Gastroesophageal sphincter (tissue), 3 donors: ENCODE measurements at regions not wholly inside any gene's neighbourhood (a gene's known extent, or its start where the extent isn't known, plus 50 kb on each side); places are given as distances from the start of the nearest gene placed in this dataset.

ENCODE experiments used
- EP300 ChIP-seq: sonication (generic); formaldehyde crosslinking; IDR thresholded peaks from one replicate; pipeline ENCODE4 v1.6.1; 2017; ENCODE audit warnings: antibody characterized with exemption, mild to moderate bottlenecking
- POLR2A ChIP-seq, 2 donors: fragments of 450-650 bp; IDR thresholded peaks; one replicate each; pipeline ENCODE4 v1.6.1; 2017; ENCODE audit warnings: antibody characterized with exemption in 2 of 2, mild to moderate bottlenecking in 2 of 2, moderate library complexity in 1 of 2
- TF ChIP-seq, protein P1 (sequence below), 4 experiments: fragments of 200-600 bp in 2 of 4; fragments of 450-650 bp in 2 of 4; sonication (generic) in 1 of 4; IDR thresholded peaks; one replicate each; pipeline ENCODE4 v1.5.1; 2017 to 2019; ENCODE audit warnings: antibody characterized with exemption in 4 of 4, mild to moderate bottlenecking in 2 of 4, moderate library complexity in 2 of 4

DNA sequence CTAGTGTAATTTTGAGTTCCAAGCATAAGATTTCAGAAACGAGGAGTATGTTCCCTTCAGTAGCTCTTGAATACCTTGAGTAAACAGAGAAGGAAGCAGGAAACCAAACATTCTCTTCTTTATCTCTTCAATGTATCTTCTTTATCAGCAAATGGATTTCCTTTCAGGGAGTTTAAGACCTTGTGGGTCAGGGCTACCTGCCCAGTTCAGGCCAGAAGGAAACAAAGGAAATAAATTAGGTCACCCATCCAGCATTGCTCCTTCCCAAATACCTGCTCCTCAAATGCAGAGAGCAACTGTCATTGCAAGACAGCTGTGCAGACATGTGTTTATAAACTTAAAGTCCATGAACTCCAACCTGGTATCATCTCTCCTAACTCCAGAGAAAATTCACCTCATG, 130.1 kb upstream of the SOD1 start:
- TF ChIP-seq, protein P1, sequence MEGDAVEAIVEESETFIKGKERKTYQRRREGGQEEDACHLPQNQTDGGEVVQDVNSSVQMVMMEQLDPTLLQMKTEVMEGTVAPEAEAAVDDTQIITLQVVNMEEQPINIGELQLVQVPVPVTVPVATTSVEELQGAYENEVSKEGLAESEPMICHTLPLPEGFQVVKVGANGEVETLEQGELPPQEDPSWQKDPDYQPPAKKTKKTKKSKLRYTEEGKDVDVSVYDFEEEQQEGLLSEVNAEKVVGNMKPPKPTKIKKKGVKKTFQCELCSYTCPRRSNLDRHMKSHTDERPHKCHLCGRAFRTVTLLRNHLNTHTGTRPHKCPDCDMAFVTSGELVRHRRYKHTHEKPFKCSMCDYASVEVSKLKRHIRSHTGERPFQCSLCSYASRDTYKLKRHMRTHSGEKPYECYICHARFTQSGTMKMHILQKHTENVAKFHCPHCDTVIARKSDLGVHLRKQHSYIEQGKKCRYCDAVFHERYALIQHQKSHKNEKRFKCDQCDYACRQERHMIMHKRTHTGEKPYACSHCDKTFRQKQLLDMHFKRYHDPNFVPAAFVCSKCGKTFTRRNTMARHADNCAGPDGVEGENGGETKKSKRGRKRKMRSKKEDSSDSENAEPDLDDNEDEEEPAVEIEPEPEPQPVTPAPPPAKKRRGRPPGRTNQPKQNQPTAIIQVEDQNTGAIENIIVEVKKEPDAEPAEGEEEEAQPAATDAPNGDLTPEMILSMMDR (IDR thresholded peaks at IDR 0.05), result no peak
- TF ChIP-seq POLR2A (IDR thresholded peaks at IDR 0.05) (no peak), EP300 (no peak)
